Retinal pigment epithelial cell (primary cell): ENCODE measurements at regions not wholly inside any gene's neighbourhood (a gene's known extent, or its start where the extent isn't known, plus 50 kb on each side); places are given as distances from the start of the nearest gene placed in this dataset.

Source experiments
- DNase-seq: peaks from one replicate; pipeline ENCODE4 v3.0.0-alpha.2; 2010; ENCODE audit warnings: low read depth
- H3K4me3 ChIP-seq: 2 replicates; pipeline ENCODE4 v1.5.1; 2011; ENCODE audit warnings: mild to moderate bottlenecking, low read length, control low read depth, moderate library complexity
- TF ChIP-seq, protein P1 (sequence below): conservative IDR thresholded peaks from 2 replicates; pipeline ENCODE4 v1.5.1; 2011; ENCODE audit warnings: low read depth, low read length, control low read depth, inconsistent platforms

DNA sequence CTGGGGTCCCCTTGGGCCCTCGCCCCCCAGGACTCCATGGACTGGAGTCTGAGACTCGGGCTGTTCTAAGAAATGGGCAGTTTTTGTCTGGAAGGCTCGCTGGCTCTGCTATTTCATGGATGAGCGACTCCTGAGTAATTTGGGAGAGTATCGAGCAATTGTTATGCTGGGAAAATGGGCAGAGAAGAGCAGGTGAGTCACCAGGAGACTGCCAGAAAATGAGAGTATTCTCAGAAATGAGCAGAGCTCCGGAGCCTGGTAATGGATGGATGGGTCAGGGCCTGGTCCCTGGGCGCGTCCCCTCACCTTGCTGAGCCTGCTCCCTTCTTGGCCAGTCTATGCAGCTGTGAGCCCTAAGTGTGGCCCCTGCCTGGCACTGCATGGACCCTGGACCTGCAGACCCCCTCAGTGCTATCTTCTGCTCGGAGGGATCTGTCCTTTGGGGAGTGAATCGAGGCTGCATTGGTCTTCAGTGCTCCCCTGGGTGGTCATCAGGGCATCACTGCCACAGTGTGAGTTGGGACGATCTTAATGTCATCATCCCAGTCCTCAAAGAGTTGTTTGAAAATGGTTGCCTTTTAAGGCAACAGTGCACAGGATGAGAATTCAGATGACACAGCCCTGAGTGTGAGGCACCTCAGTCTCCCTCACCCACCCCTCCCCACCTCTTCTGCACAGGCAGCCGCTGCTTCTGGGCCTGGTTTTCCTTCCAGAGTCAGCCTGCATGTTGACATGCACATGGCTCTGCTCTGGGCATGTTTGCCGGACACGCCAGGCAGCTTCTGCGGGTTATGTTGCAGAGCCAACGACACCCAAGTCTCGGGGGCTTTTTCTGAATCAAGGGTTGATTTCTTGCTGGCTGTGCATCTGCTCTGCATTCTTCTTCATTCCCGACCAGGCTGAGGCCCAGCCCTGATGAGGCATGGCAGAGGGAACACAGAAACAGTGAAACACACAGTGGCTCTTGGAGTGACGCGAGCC, 519.0 kb downstream of the TBC1D22A start:
- H3K4me3 ChIP-seq: no peak overlapping the region
- TF ChIP-seq, protein P1, sequence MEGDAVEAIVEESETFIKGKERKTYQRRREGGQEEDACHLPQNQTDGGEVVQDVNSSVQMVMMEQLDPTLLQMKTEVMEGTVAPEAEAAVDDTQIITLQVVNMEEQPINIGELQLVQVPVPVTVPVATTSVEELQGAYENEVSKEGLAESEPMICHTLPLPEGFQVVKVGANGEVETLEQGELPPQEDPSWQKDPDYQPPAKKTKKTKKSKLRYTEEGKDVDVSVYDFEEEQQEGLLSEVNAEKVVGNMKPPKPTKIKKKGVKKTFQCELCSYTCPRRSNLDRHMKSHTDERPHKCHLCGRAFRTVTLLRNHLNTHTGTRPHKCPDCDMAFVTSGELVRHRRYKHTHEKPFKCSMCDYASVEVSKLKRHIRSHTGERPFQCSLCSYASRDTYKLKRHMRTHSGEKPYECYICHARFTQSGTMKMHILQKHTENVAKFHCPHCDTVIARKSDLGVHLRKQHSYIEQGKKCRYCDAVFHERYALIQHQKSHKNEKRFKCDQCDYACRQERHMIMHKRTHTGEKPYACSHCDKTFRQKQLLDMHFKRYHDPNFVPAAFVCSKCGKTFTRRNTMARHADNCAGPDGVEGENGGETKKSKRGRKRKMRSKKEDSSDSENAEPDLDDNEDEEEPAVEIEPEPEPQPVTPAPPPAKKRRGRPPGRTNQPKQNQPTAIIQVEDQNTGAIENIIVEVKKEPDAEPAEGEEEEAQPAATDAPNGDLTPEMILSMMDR: no peak
- no peak for DNase-seq

DNA sequence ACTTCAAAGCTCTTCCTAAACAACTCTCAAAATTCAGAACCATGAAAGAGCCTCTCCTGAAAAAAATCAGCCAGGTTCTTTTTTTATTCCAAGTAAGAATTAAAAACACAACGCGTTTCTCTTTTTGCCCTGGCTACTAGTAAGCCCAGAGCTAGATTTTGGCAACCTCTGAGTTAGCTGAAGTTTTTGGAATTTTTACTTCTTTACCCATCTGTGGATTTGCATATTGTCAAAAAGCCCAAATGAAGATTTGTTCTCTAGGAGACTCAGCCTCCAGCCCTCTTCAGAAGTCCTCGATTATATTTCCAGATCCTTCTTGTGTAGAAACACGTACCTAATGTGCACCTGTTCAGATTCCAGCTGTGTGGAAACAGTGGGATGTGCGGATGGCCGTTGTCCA, 517.9 kb downstream of the TBC1D22A start:
- no peak for DNase-seq
- no peak overlapping the region for H3K4me3 ChIP-seq
- TF ChIP-seq, protein P1: no peak

DNA sequence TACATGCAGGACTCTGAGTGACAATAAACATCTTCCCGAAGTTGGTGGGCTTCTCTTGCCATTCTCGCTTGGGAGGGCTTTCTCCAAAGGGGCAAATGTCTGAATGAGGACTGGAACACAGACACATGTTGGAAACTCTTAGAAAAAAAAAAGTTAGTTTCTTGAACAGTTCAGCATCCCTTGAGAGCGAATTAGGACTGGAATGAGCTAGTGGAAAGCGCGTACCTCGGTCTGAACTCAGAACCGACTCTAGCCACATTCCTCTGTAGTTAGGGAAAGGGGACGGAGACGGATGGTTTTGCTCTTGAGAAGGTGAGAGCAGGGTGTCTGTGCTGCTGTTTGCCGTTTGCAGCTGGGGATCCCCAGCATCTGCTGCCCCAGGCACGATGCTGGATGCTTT, 517.3 kb downstream of the TBC1D22A start:
- TF ChIP-seq, protein P1: no peak
- no peak overlapping the region for H3K4me3 ChIP-seq
- no peak for DNase-seq

DNA sequence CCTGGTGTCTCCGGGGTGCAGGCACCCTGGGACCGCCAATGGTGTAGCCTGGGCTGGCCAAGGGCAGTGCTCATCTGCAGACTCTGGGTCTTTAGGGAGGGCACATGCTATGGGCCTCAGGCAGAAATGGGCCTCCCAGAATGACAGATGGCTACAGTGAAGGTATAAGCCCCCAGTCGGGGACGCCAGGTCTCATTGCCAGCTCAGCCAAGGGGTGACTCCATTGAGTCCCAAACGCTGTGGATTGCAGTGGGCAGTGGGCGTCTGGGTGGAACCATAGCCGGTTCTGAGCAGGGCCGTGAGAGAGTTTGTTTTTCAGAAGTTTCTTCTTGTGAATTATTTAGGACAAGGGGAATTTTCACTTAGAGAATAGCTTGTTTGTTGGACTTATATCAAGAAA, 516.9 kb downstream of the TBC1D22A start:
- DNase-seq: no peak
- no peak overlapping the region for H3K4me3 ChIP-seq
- TF ChIP-seq, protein P1: no peak

DNA sequence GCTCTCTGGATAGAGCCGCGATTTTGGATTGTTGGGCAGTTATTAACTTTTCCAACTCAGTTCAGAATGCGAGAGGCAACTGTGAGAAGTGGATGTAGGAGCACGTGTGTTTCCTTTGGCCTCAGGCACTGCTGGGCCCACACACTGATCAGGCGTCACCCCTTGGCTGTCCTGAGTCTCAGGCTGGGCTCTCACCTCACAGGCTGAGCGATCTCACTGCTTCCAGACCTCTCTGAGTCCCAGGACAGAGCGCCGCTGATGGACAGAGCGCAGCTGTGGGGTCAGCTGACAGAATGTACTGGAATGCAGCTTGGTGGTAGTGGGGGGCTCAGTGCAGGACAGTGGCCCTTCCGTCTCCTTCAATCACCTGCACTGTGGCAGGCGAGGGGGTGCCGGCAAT, 516.2 kb downstream of the TBC1D22A start:
- TF ChIP-seq, protein P1: no peak
- DNase-seq: no peak
- H3K4me3 ChIP-seq: no peak overlapping the region

DNA sequence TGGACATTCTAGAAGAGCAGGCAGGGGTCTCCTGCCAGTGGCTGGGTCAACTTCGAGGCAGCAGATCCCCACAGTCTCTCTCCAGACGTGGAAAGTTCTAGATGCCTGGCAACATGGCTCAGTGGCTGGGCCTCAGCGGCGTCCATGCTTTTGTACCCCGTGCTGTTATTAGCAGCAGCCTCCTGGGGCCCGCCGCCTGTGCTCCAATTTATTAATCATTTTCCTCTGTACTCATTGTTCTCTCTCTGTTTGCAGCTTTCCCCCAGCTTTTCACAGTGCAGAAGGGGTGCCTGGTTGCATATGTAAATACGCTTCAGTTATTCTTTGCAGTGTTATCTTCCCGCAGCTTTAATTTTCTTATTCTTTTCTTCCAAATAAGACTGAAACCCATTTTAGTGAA, 515.1 kb downstream of the TBC1D22A start:
- H3K4me3 ChIP-seq: no peak overlapping the region
- TF ChIP-seq, protein P1: no peak
- no peak for DNase-seq

DNA sequence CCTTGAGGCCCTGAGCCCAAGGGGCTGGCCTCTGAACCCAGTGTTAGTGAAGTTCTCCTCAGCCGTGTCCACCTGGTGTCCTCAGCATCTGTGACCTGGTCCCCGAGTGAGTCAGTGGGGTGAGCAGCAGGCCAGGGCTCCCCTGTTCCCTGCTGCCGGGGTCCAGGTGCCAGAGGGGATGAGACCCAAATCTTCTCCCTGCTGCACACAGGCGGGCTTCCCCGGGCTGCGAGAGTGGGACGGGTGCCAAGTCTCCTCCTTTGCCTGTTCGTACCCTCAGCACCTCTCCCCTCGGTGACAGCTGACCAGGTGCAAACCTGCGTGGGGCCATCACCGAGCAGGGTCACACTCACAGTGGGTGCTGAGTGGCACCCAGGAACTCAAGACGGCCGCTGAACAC, 514.5 kb downstream of the TBC1D22A start:
- DNase-seq: no peak
- TF ChIP-seq, protein P1: no peak
- no peak overlapping the region for H3K4me3 ChIP-seq
